Liver (tissue), 3 donors: ENCODE measurements at regions not wholly inside any gene's neighbourhood (a gene's known extent, or its start where the extent isn't known, plus 50 kb on each side); places are given as distances from the start of the nearest gene placed in this dataset.

Source experiments
- EGR1 ChIP-seq, 2 donors: IDR thresholded peaks; 2 replicates each; pipeline ENCODE4 v1.6.1; 2016 to 2018; ENCODE audit warnings: antibody characterized with exemption in 2 of 2, low read depth in 2 of 2
- FOXA1 ChIP-seq: IDR thresholded peaks from 2 replicates; pipeline ENCODE4 v1.6.1; 2016; ENCODE audit warnings: antibody characterized with exemption
- GABPA ChIP-seq, 2 donors: IDR thresholded peaks in 1 of 2; conservative IDR thresholded peaks in 1 of 2; 2 replicates each; pipeline ENCODE4 v1.6.1; 2016; ENCODE audit warnings: antibody characterized with exemption in 2 of 2, mild to moderate bottlenecking in 1 of 2, moderate library complexity in 1 of 2
- HNF4G ChIP-seq: IDR thresholded peaks from 2 replicates; pipeline ENCODE4 v1.6.1; 2016; ENCODE audit warnings: antibody characterized with exemption
- JUND ChIP-seq, 2 donors: IDR thresholded peaks; 2 replicates each; pipeline ENCODE4 v1.6.1; 2016; ENCODE audit warnings: antibody characterized with exemption in 2 of 2
- RAD21 ChIP-seq, 2 donors: IDR thresholded peaks; 2 replicates each; pipeline ENCODE4 v1.6.1; 2016; ENCODE audit warnings: antibody characterized with exemption in 2 of 2, mild to moderate bottlenecking in 2 of 2
- RXRA ChIP-seq, 2 donors: IDR thresholded peaks; 2 replicates each; pipeline ENCODE4 v1.6.1; 2017 to 2018; ENCODE audit warnings: antibody characterized with exemption in 2 of 2, mild to moderate bottlenecking in 1 of 2
- TAF1 ChIP-seq: conservative IDR thresholded peaks from 2 replicates; pipeline ENCODE4 v1.6.1; 2016; ENCODE audit warnings: antibody characterized with exemption, mild to moderate bottlenecking
- YY1 ChIP-seq: IDR thresholded peaks from 2 replicates; pipeline ENCODE4 v1.6.1; 2016; ENCODE audit warnings: antibody characterized with exemption, mild to moderate bottlenecking
- TF ChIP-seq, protein P1 (sequence below): fragments of 150-350 bp; IDR thresholded peaks from 2 replicates; pipeline ENCODE4 v1.5.1; 2017; ENCODE audit warnings: improper control_type of control experiment, low read depth, low read length; ENCODE audit not compliant: missing input control
- TF ChIP-seq, protein P2 (sequence below): IDR thresholded peaks from 2 replicates; pipeline ENCODE4 v1.6.1; 2016; ENCODE audit warnings: antibody characterized with exemption
- TF ChIP-seq, protein P3 (sequence below): IDR thresholded peaks from 2 replicates; pipeline ENCODE4 v1.6.1; 2016; ENCODE audit warnings: antibody characterized with exemption
- donor health status: healthy.
- donor health status: healthy.

DNA sequence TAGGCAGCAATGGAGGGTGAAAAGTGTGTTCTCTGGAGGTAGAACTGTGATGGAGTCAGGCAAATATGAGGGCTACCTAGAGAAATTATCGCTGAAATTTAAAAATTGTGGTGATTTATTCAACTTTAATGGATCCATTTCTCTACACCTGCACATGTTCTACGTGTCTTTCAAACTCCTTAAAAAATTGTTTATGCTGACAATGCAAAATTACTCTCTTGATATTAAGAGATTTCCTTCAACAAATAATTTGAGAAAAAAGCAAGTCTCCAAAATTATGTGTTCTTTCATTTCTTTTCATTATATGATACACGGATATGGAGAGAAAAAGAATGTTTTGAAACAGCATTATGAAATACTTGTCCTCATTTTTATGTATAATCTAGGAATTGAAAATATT, 1151.4 kb upstream of the PABPC4L start:
- TF ChIP-seq, protein P1, sequence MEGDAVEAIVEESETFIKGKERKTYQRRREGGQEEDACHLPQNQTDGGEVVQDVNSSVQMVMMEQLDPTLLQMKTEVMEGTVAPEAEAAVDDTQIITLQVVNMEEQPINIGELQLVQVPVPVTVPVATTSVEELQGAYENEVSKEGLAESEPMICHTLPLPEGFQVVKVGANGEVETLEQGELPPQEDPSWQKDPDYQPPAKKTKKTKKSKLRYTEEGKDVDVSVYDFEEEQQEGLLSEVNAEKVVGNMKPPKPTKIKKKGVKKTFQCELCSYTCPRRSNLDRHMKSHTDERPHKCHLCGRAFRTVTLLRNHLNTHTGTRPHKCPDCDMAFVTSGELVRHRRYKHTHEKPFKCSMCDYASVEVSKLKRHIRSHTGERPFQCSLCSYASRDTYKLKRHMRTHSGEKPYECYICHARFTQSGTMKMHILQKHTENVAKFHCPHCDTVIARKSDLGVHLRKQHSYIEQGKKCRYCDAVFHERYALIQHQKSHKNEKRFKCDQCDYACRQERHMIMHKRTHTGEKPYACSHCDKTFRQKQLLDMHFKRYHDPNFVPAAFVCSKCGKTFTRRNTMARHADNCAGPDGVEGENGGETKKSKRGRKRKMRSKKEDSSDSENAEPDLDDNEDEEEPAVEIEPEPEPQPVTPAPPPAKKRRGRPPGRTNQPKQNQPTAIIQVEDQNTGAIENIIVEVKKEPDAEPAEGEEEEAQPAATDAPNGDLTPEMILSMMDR, result no peak
- no peak for TF ChIP-seq HNF4G
- no peak for TF ChIP-seq TAF1
- no peak for TF ChIP-seq EGR1 (IDR thresholded peaks at IDR 0.05; ENCODE audit: low read depth in 2 of 2)
- no peak for TF ChIP-seq GABPA (IDR thresholded peaks at IDR 0.05 in 1 of 2, conservative IDR thresholded peaks at IDR 0.05 in 1 of 2)
- no peak for TF ChIP-seq RXRA (IDR thresholded peaks at IDR 0.05)
- no peak for TF ChIP-seq RAD21 (IDR thresholded peaks at IDR 0.05)
- no peak for TF ChIP-seq YY1
- TF ChIP-seq, protein P2, sequence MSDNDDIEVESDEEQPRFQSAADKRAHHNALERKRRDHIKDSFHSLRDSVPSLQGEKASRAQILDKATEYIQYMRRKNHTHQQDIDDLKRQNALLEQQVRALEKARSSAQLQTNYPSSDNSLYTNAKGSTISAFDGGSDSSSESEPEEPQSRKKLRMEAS, result no peak
- TF ChIP-seq JUND (IDR thresholded peaks at IDR 0.05), result no peak
- no peak for TF ChIP-seq FOXA1
- TF ChIP-seq, protein P3, sequence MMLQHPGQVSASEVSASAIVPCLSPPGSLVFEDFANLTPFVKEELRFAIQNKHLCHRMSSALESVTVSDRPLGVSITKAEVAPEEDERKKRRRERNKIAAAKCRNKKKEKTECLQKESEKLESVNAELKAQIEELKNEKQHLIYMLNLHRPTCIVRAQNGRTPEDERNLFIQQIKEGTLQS, result no peak
